SK-N-SH (cell line): ENCODE measurements at regions not wholly inside any gene's neighbourhood (a gene's known extent, or its start where the extent isn't known, plus 50 kb on each side); places are given as distances from the start of the nearest gene placed in this dataset.

Experiments used
- CTCF ChIA-PET: fragments of 300-600, 350-600 bp; formaldehyde crosslinking; extraction: SDS; loops from one replicate; lab custom pipeline; 2021; lab: Yijun Ruan, JAX
- POLR2A ChIA-PET: fragments of 350-600 bp; sonication (Branson Sonifier 250); formaldehyde crosslinking; extraction: SDS; loops from one replicate; lab custom pipeline; 2020; ENCODE audit warnings: antibody characterized with exemption, inconsistent platforms; lab: Yijun Ruan, JAX
- DNase-seq: peaks from one replicate; pipeline ENCODE4 v3.0.0; 2012
- H2AFZ ChIP-seq: fragments of 200-600 bp; sonication (generic); 2 replicates; pipeline ENCODE4 v1.8.1; 2016; ENCODE audit warnings: antibody characterized with exemption, mild to moderate bottlenecking, low read depth
- H3F3A ChIP-seq: fragments of 200-600 bp; sonication (generic); replicated peaks from 2 replicates; pipeline ENCODE3; 2016; ENCODE audit warnings: antibody characterized with exemption, mild to moderate bottlenecking; ENCODE audit not compliant: insufficient read depth
- H3K27ac ChIP-seq, 2 experiments: fragments of 200-500 bp in 1 of 2; fragments of 200-600 bp in 1 of 2; sonication (Bioruptor generic) in 1 of 2; sonication (generic), shearing (Covaris generic) in 1 of 2; 2 replicates each; pipeline versions ENCODE4 v1.5.1 to v1.6.1; 2014 to 2016; ENCODE audit warnings: low read depth in 2 of 2, inconsistent platforms in 1 of 2, low read length in 1 of 2, mild to moderate bottlenecking in 1 of 2, mixed read lengths in 1 of 2
- H3K27me3 ChIP-seq: fragments of 200-600 bp; sonication (generic), shearing (Covaris generic); 2 replicates; pipeline ENCODE4 v1.6.1; 2016; ENCODE audit warnings: mixed run types; ENCODE audit not compliant: insufficient read depth
- H3K36me3 ChIP-seq, 2 experiments: fragments of 200-500 bp in 1 of 2; fragments of 200-600 bp in 1 of 2; sonication (Bioruptor generic) in 1 of 2; sonication (generic) in 1 of 2; replicated peaks in 1 of 2; 2 replicates each; pipeline versions ENCODE3 to v1.5.1; 2014 to 2016; ENCODE audit warnings: low read length in 1 of 2, mild to moderate bottlenecking in 1 of 2; ENCODE audit not compliant: insufficient read depth in 2 of 2, control insufficient read depth in 1 of 2
- H3K4me1 ChIP-seq, 2 experiments: fragments of 200-500 bp in 1 of 2; fragments of 200-600 bp in 1 of 2; sonication (Bioruptor generic) in 1 of 2; sonication (generic), shearing (Covaris generic) in 1 of 2; 2 replicates each; pipeline versions ENCODE4 v1.5.1 to v1.6.1; 2014 to 2016; ENCODE audit warnings: low read depth in 1 of 2, low read length in 1 of 2, mixed run types in 1 of 2; ENCODE audit not compliant: insufficient read depth in 2 of 2, control insufficient read depth in 1 of 2
- H3K4me2 ChIP-seq: fragments of 200-600 bp; sonication (generic), shearing (Covaris generic); 2 replicates; pipeline ENCODE4 v1.6.1; 2017; ENCODE audit warnings: mixed run types
- H3K4me3 ChIP-seq, 2 experiments: fragments of 200-500 bp in 1 of 2; fragments of 200-600 bp in 1 of 2; sonication (Bioruptor generic) in 1 of 2; sonication (generic), shearing (Covaris generic) in 1 of 2; 2 replicates each; pipeline versions ENCODE4 v1.5.1 to v1.8.1; 2014 to 2016; ENCODE audit warnings: low read depth in 2 of 2, inconsistent platforms in 1 of 2, low read length in 1 of 2, mild to moderate bottlenecking in 1 of 2, mixed read lengths in 1 of 2, moderate library complexity in 1 of 2
- H3K79me2 ChIP-seq: fragments of 200-600 bp; sonication (generic); 2 replicates; pipeline ENCODE4 v1.8.1; 2017; ENCODE audit warnings: mild to moderate bottlenecking; ENCODE audit not compliant: insufficient read depth
- H3K9ac ChIP-seq: fragments of 200-600 bp; sonication (generic); 2 replicates; pipeline ENCODE4 v1.6.1; 2017; ENCODE audit warnings: mixed run types
- H3K9me2 ChIP-seq: fragments of 200-600 bp; sonication (generic); 2 replicates; pipeline ENCODE4 v1.6.1; 2017; ENCODE audit warnings: mixed run types
- H3K9me3 ChIP-seq: fragments of 200-600 bp; sonication (generic); 2 replicates; pipeline ENCODE4 v1.6.1; 2017; ENCODE audit warnings: mixed run types, mild to moderate bottlenecking, moderate library complexity
- H4K20me1 ChIP-seq: fragments of 200-600 bp; sonication (generic); 2 replicates; pipeline ENCODE4 v1.6.1; 2017; ENCODE audit warnings: mild to moderate bottlenecking, mixed run types; ENCODE audit not compliant: insufficient read depth
- CHD2 ChIP-seq: fragments of 150-350 bp; IDR thresholded peaks from 2 replicates; pipeline ENCODE4 v1.6.1; 2018; ENCODE audit warnings: low read length; ENCODE audit not compliant: partially characterized antibody
- EP300 ChIP-seq, 2 experiments: IDR thresholded peaks; 2 replicates each; pipeline versions ENCODE4 v1.4.0 to v1.6.1; 2012; ENCODE audit warnings: borderline replicate concordance in 1 of 2, low read depth in 1 of 2, low read length in 1 of 2
- GATA2 ChIP-seq: sonication (generic); formaldehyde crosslinking; IDR thresholded peaks from 2 replicates; pipeline ENCODE4 v1.5.0; 2020; ENCODE audit warnings: mild to moderate bottlenecking, missing genetic modification reagents
- MAX ChIP-seq: IDR thresholded peaks from 2 replicates; pipeline ENCODE4 v1.4.0; 2012; ENCODE audit warnings: low read depth
- NRF1 ChIP-seq: IDR thresholded peaks from 2 replicates; pipeline ENCODE4 v1.6.1; 2012; ENCODE audit warnings: low read depth, mild to moderate bottlenecking, low read length
- RFX5 ChIP-seq: IDR thresholded peaks from 2 replicates; pipeline ENCODE4 v1.6.1; 2012; ENCODE audit warnings: mild to moderate bottlenecking, improper control_type of control experiment, low read length
- RXRA ChIP-seq: IDR thresholded peaks from 2 replicates; pipeline ENCODE4 v1.4.0; 2012; ENCODE audit warnings: low read depth, mild to moderate bottlenecking, borderline replicate concordance
- SMC3 ChIP-seq: IDR thresholded peaks from 2 replicates; pipeline ENCODE4 v1.6.1; 2012; ENCODE audit warnings: low read depth, low read length, improper control_type of control experiment
- TAF1 ChIP-seq: IDR thresholded peaks from 2 replicates; pipeline ENCODE4 v1.6.1; 2012; ENCODE audit warnings: low read depth, mild to moderate bottlenecking, low read length, moderate library complexity, borderline replicate concordance
- TEAD4 ChIP-seq: IDR thresholded peaks from 2 replicates; pipeline ENCODE4 v1.4.0; 2012; ENCODE audit warnings: mild to moderate bottlenecking, borderline replicate concordance; ENCODE audit not compliant: insufficient read depth
- USF2 ChIP-seq: fragments of 150-350 bp; IDR thresholded peaks from 2 replicates; pipeline ENCODE4 v1.6.1; 2017; ENCODE audit warnings: antibody characterized with exemption, low read length, low read depth, borderline replicate concordance
- WGBS: methylation state at CpG from one replicate; pipeline ENCODE4 v1.1.6; 2017; ENCODE audit warnings: low lambda C conversion rate; 5-methylcytosine and 5-hydroxymethylcytosine counted together
- TF ChIP-seq, protein P1 (sequence below): fragments of 200-600 bp; sonication (generic); IDR thresholded peaks from 2 replicates; pipeline ENCODE4 v1.6.1; 2017; ENCODE audit warnings: antibody characterized with exemption, mild to moderate bottlenecking, moderate library complexity
- TF ChIP-seq, protein P2 (sequence below): IDR thresholded peaks from 2 replicates; pipeline ENCODE4 v1.6.1; 2012; ENCODE audit warnings: mild to moderate bottlenecking, low read depth, low read length, moderate library complexity

DNA sequence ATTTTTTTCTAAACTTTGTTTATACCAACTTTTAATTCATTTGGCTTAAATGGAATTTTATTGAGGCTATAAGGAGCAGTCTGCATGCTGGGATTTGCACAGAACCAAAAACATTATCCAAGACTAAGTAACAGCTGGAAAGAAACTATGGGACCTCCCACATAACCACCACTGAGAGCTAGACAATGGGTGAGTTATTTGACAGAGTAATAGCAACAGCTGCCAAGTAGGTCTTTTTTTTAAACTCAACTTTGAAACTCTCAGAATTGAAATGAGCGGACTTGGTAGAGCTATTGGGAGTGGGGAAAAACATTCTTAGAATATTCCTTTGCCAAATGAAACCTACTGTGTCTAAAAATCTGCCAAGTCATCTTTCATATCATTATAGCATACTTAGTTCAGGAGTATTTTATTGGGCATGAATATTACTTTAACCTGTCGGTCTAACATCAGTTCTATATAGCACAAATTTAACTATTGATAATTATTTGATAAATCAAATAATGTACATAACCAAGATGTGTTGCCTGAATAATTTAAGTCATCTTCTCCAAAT is 1428.0 kb downstream of the PCDH7 start:
- no peaks in the 10 kb centered on the region for H3K9me2 ChIP-seq
- H3K4me1 ChIP-seq, result no peaks in the 10 kb centered on the region; a peak in 1 of 4 replicates
- no peak for DNase-seq
- ChIA-PET CTCF (interaction anchor here (0.6 kb wide), 1 partner anchor 1769 kb away, joined by 3 read pairs; no protein-coding TSS in a partner anchor), POLR2A (no interaction called here)
- H4K20me1 ChIP-seq, result no peaks in the 10 kb centered on the region
- no peaks in the 10 kb centered on the region for H3K36me3 ChIP-seq
- no peak overlapping the region for H3K4me3 ChIP-seq
- no peaks in the 10 kb centered on the region for H3K27me3 ChIP-seq
- 3% methylated on average over 2 of the region's 2 CpGs for WGBS
- TF ChIP-seq RFX5 (no peak), NRF1 (no peak)
- TF ChIP-seq, protein P1, sequence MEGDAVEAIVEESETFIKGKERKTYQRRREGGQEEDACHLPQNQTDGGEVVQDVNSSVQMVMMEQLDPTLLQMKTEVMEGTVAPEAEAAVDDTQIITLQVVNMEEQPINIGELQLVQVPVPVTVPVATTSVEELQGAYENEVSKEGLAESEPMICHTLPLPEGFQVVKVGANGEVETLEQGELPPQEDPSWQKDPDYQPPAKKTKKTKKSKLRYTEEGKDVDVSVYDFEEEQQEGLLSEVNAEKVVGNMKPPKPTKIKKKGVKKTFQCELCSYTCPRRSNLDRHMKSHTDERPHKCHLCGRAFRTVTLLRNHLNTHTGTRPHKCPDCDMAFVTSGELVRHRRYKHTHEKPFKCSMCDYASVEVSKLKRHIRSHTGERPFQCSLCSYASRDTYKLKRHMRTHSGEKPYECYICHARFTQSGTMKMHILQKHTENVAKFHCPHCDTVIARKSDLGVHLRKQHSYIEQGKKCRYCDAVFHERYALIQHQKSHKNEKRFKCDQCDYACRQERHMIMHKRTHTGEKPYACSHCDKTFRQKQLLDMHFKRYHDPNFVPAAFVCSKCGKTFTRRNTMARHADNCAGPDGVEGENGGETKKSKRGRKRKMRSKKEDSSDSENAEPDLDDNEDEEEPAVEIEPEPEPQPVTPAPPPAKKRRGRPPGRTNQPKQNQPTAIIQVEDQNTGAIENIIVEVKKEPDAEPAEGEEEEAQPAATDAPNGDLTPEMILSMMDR, result no peak
- no peak overlapping the region for H3K27ac ChIP-seq
- no peaks in the 10 kb centered on the region for H3K79me2 ChIP-seq
- H2AFZ ChIP-seq, result no peak overlapping the region
- no peak overlapping the region for H3K9ac ChIP-seq
- no peaks in the 10 kb centered on the region for H3K9me3 ChIP-seq
- H3K4me2 ChIP-seq, result no peak overlapping the region
- no peaks in the 10 kb centered on the region for H3F3A ChIP-seq

DNA sequence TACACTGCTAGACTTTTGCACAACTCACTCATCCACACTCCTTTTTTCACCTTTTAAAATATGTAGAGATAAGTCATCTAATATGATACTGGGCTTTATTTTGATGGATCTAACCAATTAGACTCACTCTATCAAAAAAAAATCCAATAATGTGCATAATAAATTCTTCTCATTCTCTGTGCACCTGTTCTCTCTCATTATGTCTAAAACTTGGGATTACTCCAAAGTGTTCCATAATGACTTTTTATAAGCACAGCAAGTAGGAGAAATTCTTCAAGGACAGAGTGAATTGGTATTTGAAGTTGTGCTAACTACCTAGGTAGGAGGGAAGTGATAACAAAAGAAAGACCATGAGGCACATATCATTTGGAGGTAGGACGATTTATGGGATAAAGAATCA is 1438.8 kb downstream of the PCDH7 start:
- no peak overlapping the region for H3K9ac ChIP-seq
- ChIA-PET CTCF (no interaction called here), POLR2A (no interaction called here)
- no peak for TF ChIP-seq EP300 (IDR thresholded peaks at IDR 0.05; ENCODE audit: borderline replicate concordance in 1 of 2, low read depth in 1 of 2, low read length in 1 of 2)
- no peak for TF ChIP-seq RXRA
- no peaks in the 10 kb centered on the region for H4K20me1 ChIP-seq
- no peaks in the 10 kb centered on the region for H3K27me3 ChIP-seq
- no peaks in the 10 kb centered on the region for H3K9me2 ChIP-seq
- no peak for DNase-seq
- no peaks in the 10 kb centered on the region for H3F3A ChIP-seq
- H2AFZ ChIP-seq, result no peak overlapping the region
- no peaks in the 10 kb centered on the region for H3K79me2 ChIP-seq
- 0% methylated on average over 1 of the region's 1 CpG for WGBS
- no peaks in the 10 kb centered on the region for H3K9me3 ChIP-seq
- H3K27ac ChIP-seq, result no peak overlapping the region
- H3K36me3 ChIP-seq, result no peaks in the 10 kb centered on the region
- no peak overlapping the region for H3K4me2 ChIP-seq
- H3K4me3 ChIP-seq, result no peak overlapping the region
- no peaks in the 10 kb centered on the region for H3K4me1 ChIP-seq

DNA sequence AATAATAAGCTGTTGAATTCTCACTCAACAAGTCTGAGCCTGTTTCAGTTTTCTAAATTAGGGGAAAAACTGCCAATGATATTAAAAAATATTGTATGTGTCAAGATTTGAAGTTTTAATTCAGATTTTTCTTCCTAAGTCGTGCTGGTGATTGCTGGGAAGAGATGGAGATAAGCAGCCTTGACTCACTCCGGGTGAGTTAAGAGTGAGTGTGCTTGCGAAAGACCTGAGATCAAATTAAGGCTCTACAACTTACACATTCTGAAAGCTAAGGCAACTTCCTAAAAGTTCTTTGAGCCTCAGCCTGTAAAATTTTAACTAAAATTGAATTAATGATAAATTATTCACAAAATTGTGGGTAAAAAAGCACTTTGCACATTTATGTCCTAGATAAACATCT is 1441.2 kb downstream of the PCDH7 start:
- H3K9ac ChIP-seq, result no peak overlapping the region
- POLR2A ChIA-PET, result no interaction called here
- H3K79me2 ChIP-seq, result no peaks in the 10 kb centered on the region
- H3K9me3 ChIP-seq, result no peaks in the 10 kb centered on the region
- no peak for DNase-seq
- no peak overlapping the region for H2AFZ ChIP-seq
- WGBS, result 27% methylated on average over 3 of the region's 3 CpGs
- no peaks in the 10 kb centered on the region for H3K4me1 ChIP-seq
- H4K20me1 ChIP-seq, result no peaks in the 10 kb centered on the region
- H3K27me3 ChIP-seq, result no peaks in the 10 kb centered on the region
- TF ChIP-seq, protein P2, sequence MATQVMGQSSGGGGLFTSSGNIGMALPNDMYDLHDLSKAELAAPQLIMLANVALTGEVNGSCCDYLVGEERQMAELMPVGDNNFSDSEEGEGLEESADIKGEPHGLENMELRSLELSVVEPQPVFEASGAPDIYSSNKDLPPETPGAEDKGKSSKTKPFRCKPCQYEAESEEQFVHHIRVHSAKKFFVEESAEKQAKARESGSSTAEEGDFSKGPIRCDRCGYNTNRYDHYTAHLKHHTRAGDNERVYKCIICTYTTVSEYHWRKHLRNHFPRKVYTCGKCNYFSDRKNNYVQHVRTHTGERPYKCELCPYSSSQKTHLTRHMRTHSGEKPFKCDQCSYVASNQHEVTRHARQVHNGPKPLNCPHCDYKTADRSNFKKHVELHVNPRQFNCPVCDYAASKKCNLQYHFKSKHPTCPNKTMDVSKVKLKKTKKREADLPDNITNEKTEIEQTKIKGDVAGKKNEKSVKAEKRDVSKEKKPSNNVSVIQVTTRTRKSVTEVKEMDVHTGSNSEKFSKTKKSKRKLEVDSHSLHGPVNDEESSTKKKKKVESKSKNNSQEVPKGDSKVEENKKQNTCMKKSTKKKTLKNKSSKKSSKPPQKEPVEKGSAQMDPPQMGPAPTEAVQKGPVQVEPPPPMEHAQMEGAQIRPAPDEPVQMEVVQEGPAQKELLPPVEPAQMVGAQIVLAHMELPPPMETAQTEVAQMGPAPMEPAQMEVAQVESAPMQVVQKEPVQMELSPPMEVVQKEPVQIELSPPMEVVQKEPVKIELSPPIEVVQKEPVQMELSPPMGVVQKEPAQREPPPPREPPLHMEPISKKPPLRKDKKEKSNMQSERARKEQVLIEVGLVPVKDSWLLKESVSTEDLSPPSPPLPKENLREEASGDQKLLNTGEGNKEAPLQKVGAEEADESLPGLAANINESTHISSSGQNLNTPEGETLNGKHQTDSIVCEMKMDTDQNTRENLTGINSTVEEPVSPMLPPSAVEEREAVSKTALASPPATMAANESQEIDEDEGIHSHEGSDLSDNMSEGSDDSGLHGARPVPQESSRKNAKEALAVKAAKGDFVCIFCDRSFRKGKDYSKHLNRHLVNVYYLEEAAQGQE, result no peak
- TF ChIP-seq CHD2 (no peak), GATA2 (CRISPR knock-in tag) (no peak), TEAD4 (no peak), MAX (no peak), USF2 (no peak), SMC3 (no peak), TAF1 (no peak)
- no peaks in the 10 kb centered on the region for H3F3A ChIP-seq
- H3K9me2 ChIP-seq, result no peaks in the 10 kb centered on the region
- no peaks in the 10 kb centered on the region for H3K36me3 ChIP-seq
- no peak overlapping the region for H3K4me2 ChIP-seq
- CTCF ChIA-PET, result no interaction called here
- H3K27ac ChIP-seq, result no peak overlapping the region
- no peak overlapping the region for H3K4me3 ChIP-seq
